SIG-M5 treated with dmso at 0.1 percent for 504 hours (cell line): ENCODE measurements at regions not wholly inside any gene's neighbourhood (a gene's known extent, or its start where the extent isn't known, plus 50 kb on each side); places are given as distances from the start of the nearest gene placed in this dataset.
"Not testable (repeated sequence)": the region's sequence is repeated elsewhere in the genome, so short reads cannot be mapped to it uniquely, and the experiment has no call there.

ENCODE experiments used
- DNase-seq: peaks from one replicate; lab custom pipeline; 2025; ENCODE audit not compliant: unreplicated experiment; lab: John Stamatoyannopoulos, UW

- DNase-seq = no peak
These were observed 67.1 kb upstream of the KPNA3 start for GRCh38 chr13:49859560-49859959.

- DNase-seq = peak; percentile 36
These were observed 65.8 kb upstream of the KPNA3 start for GRCh38 chr13:49858178-49858856.

- no peak for DNase-seq
These were observed 63.4 kb upstream of the KPNA3 start for GRCh38 chr13:49855930-49856329.

GRCh38 chr13:49853535-49853934 is 61.1 kb upstream of the KPNA3 start:
- no peak for DNase-seq

- not testable (repeated sequence) for DNase-seq
These were observed 60.0 kb upstream of the KPNA3 start for GRCh38 chr13:49852460-49852859.

GRCh38 chr13:49844181-49844580 is 51.7 kb upstream of the KPNA3 start:
- DNase-seq = no peak
